ENCODE measurements at regions not wholly inside any gene's neighbourhood (a gene's known extent, or its start where the extent isn't known, plus 50 kb on each side); places are given as distances from the start of the nearest gene placed in this dataset.

DNA sequence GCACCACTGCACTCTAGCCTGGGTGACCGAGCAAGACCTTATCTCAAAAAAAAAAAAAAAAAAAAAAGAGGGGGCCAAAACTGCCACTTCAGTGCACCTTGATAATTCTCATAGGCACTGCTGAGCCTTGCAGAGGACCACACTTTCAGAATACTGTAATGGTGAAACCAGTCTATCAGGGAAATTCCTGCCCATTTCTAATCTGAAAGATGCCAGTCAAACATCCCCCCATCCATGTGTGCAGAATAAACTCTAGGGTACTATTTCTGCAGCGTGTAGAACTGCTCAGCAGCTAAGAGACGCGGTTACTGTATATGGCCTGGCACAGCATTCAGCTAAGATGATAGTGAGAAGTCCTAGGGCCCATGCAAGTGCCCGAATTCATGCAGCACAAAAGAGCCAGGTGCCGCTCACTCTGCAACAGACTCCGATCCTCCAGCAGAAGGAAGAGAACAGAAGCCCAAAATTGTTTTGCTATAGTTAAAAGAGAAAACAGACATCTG, 286.8 kb upstream of the KLF14 start:
- DNase-seq (no peak), ATAC-seq (ENCODE audit: poor library complexity) (peak; percentile 7)
- ChIA-PET CTCF (interaction anchor here (0.9 kb wide), 1 partner anchor 20 kb away, joined by 3 read pairs; no protein-coding TSS in a partner anchor), POLR2A (no interaction called here)
- Mint-ChIP-seq H3K36me3 (ENCODE audit: low read depth) (peaks cover 71% of the 10 kb centered on the region), H3K9me3 (no peaks in the 10 kb centered on the region), H3K27me3 (no peaks in the 10 kb centered on the region), H3K27ac (peak overlapping the region; percentile 50), H3K4me3 (peak overlapping the region; percentile 17), H3K4me1 (ENCODE audit: low read depth) (peaks cover 84% of the 10 kb centered on the region)
- no peaks in the 10 kb centered on the region for H3K27me3 ChIP-seq (ENCODE audit: control insufficient read depth in 1 of 2, insufficient read depth in 2 of 2, low read length in 2 of 2)
- TF ChIP-seq CTCF (IDR thresholded peaks at IDR 0.05): no peak
- no peak overlapping the region for H3K4me3 ChIP-seq (ENCODE audit: low read length)
- H3K9me3 ChIP-seq (ENCODE audit: control insufficient read depth in 1 of 2, insufficient read depth in 1 of 2, low read length in 2 of 2): no peaks in the 10 kb centered on the region
- peaks cover 80% of the 10 kb centered on the region for H3K4me1 ChIP-seq (ENCODE audit: insufficient read depth, low read length)
- peaks cover 35% of the 10 kb centered on the region for H3K36me3 ChIP-seq (ENCODE audit: insufficient read depth, low read length)
- peak overlapping the region in 1 of 2 donors; percentile 23 for H3K27ac ChIP-seq (ENCODE audit: low read depth in 1 of 2, low read length in 2 of 2)
- intact Hi-C loops (cut with DNase I, micrococcal nuclease): no loop called here

GRCh38 chr7:131021460-131021859, 287.5 kb upstream of the KLF14 start:
- H3K9me3 Mint-ChIP-seq: no peaks in the 10 kb centered on the region
- H3K4me3 Mint-ChIP-seq: peak overlapping the region; percentile 17
- no peak for TF ChIP-seq CTCF (IDR thresholded peaks at IDR 0.05)
- peak; percentile 6 for ATAC-seq (ENCODE audit: poor library complexity)
- Histone ChIP-seq H3K36me3 (ENCODE audit: insufficient read depth, low read length) (peaks cover 28% of the 10 kb centered on the region), H3K9me3 (ENCODE audit: control insufficient read depth in 1 of 2, insufficient read depth in 1 of 2, low read length in 2 of 2) (no peaks in the 10 kb centered on the region), H3K4me3 (ENCODE audit: low read length) (no peak overlapping the region), H3K4me1 (ENCODE audit: insufficient read depth, low read length) (peaks cover 76% of the 10 kb centered on the region), H3K27ac (ENCODE audit: low read depth in 1 of 2, low read length in 2 of 2) (peak overlapping the region in 1 of 2 donors; percentile 23), H3K27me3 (ENCODE audit: control insufficient read depth in 1 of 2, insufficient read depth in 2 of 2, low read length in 2 of 2) (no peaks in the 10 kb centered on the region)
- peaks cover 84% of the 10 kb centered on the region for H3K4me1 Mint-ChIP-seq (ENCODE audit: low read depth)
- DNase-seq: no peak
- no peaks in the 10 kb centered on the region for H3K27me3 Mint-ChIP-seq
- H3K27ac Mint-ChIP-seq: peak overlapping the region; percentile 50
- ChIA-PET CTCF (no interaction called here), POLR2A (no interaction called here)
- H3K36me3 Mint-ChIP-seq (ENCODE audit: low read depth): peaks cover 71% of the 10 kb centered on the region
- intact Hi-C loops (cut with DNase I, micrococcal nuclease): no loop called here

- H3K4me3 Mint-ChIP-seq: peak overlapping the region; percentile 17
- H3K9me3 Mint-ChIP-seq: no peaks in the 10 kb centered on the region
- H3K27me3 Mint-ChIP-seq: no peaks in the 10 kb centered on the region
- H3K36me3 ChIP-seq (ENCODE audit: insufficient read depth, low read length): peaks cover 24% of the 10 kb centered on the region
- peak overlapping the region; percentile 50 for H3K27ac Mint-ChIP-seq
- no peak overlapping the region for H3K4me3 ChIP-seq (ENCODE audit: low read length)
- no peaks in the 10 kb centered on the region for H3K27me3 ChIP-seq (ENCODE audit: control insufficient read depth in 1 of 2, insufficient read depth in 2 of 2, low read length in 2 of 2)
- no peaks in the 10 kb centered on the region for H3K9me3 ChIP-seq (ENCODE audit: control insufficient read depth in 1 of 2, insufficient read depth in 1 of 2, low read length in 2 of 2)
- peak in 1 of 14 experiments; percentile 34 for DNase-seq
- POLR2A ChIA-PET: interaction anchor here (0.9 kb wide), 1 partner anchor 9 kb away, joined by 4 read pairs; no protein-coding TSS in a partner anchor
- peak; percentile 6 for ATAC-seq (ENCODE audit: poor library complexity)
- H3K36me3 Mint-ChIP-seq (ENCODE audit: low read depth): peaks cover 71% of the 10 kb centered on the region
- H3K4me1 Mint-ChIP-seq (ENCODE audit: low read depth): peaks cover 88% of the 10 kb centered on the region
- peak overlapping the region in 1 of 2 donors; percentile 23 for H3K27ac ChIP-seq (ENCODE audit: low read depth in 1 of 2, low read length in 2 of 2)
- peaks cover 73% of the 10 kb centered on the region for H3K4me1 ChIP-seq (ENCODE audit: insufficient read depth, low read length)
- no peak for TF ChIP-seq CTCF (IDR thresholded peaks at IDR 0.05)
- CTCF ChIA-PET: no interaction called here
- intact Hi-C loops (cut with DNase I, micrococcal nuclease): no loop called here
Measured at GRCh38 chr7:131021902-131022301, 287.9 kb upstream of the KLF14 start.
